Breast epithelium (tissue), 3 donors: ENCODE measurements at regions not wholly inside any gene's neighbourhood (a gene's known extent, or its start where the extent isn't known, plus 50 kb on each side); places are given as distances from the start of the nearest gene placed in this dataset.

ENCODE experiments used
- POLR2AphosphoS5 ChIP-seq, 3 donors: sonication (generic); formaldehyde crosslinking; IDR thresholded peaks; one replicate each; pipeline ENCODE4 v1.6.1; 2017; ENCODE audit warnings: antibody characterized with exemption in 3 of 3
- TF ChIP-seq, protein P1 (sequence below), 3 donors: fragments of 450-650 bp; IDR thresholded peaks; one replicate each; pipeline ENCODE4 v1.5.1; 2016 to 2017; ENCODE audit warnings: antibody characterized with exemption in 3 of 3, mild to moderate bottlenecking in 3 of 3, moderate library complexity in 3 of 3

DNA sequence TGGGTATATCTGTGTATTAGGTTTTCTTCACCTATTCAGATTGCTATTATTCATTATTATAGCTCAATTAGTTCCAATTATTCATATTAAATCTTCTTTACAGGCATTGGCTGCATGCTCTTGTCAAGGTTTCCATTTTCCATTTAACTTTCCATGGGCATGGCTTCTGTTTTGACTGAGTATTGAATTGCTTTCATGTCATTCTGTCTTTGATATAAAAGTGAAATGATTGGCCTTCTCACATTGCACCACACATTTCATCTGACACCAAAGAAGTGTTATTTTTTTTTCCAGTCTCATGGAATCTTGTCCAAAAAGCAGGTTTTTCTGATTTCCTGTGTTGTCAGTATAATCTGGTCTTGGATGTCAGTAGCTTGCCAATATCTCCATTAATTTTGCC is 1244.3 kb downstream of the RAPGEF2 start:
- TF ChIP-seq, protein P1, sequence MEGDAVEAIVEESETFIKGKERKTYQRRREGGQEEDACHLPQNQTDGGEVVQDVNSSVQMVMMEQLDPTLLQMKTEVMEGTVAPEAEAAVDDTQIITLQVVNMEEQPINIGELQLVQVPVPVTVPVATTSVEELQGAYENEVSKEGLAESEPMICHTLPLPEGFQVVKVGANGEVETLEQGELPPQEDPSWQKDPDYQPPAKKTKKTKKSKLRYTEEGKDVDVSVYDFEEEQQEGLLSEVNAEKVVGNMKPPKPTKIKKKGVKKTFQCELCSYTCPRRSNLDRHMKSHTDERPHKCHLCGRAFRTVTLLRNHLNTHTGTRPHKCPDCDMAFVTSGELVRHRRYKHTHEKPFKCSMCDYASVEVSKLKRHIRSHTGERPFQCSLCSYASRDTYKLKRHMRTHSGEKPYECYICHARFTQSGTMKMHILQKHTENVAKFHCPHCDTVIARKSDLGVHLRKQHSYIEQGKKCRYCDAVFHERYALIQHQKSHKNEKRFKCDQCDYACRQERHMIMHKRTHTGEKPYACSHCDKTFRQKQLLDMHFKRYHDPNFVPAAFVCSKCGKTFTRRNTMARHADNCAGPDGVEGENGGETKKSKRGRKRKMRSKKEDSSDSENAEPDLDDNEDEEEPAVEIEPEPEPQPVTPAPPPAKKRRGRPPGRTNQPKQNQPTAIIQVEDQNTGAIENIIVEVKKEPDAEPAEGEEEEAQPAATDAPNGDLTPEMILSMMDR (IDR thresholded peaks at IDR 0.05): no peak
- TF ChIP-seq POLR2AphosphoS5 (IDR thresholded peaks at IDR 0.05): no peak
